H9 (cell line): ENCODE measurements at regions not wholly inside any gene's neighbourhood (a gene's known extent, or its start where the extent isn't known, plus 50 kb on each side); places are given as distances from the start of the nearest gene placed in this dataset.

Source experiments
- DNase-seq: peaks from one replicate; pipeline ENCODE4 v3.0.0-alpha.2; 2017
- H2AFZ ChIP-seq: one replicate; pipeline ENCODE4 v1.6.1; 2013; ENCODE audit warnings: mild to moderate bottlenecking, low read length, control low read depth, moderate library complexity
- H2AK5ac ChIP-seq: 2 replicates; pipeline ENCODE4 v1.6.1; 2013; ENCODE audit warnings: low read length, control low read depth, mixed read lengths; ENCODE audit not compliant: insufficient read length
- H2BK120ac ChIP-seq: one replicate; pipeline ENCODE4 v1.6.1; 2013; ENCODE audit warnings: low read depth, mild to moderate bottlenecking, low read length, control low read depth, inconsistent platforms; ENCODE audit not compliant: poor library complexity, severe bottlenecking
- H2BK12ac ChIP-seq: 2 replicates; pipeline ENCODE4 v1.6.1; 2013; ENCODE audit warnings: low read length, control low read depth, mixed read lengths, low read depth; ENCODE audit not compliant: insufficient read length
- H2BK15ac ChIP-seq: 2 replicates; pipeline ENCODE4 v1.6.1; 2013; ENCODE audit warnings: low read depth, low read length, control low read depth
- H2BK20ac ChIP-seq: one replicate; pipeline ENCODE4 v1.6.1; 2013; ENCODE audit warnings: low read depth, mild to moderate bottlenecking, low read length, control low read depth, inconsistent platforms; ENCODE audit not compliant: poor library complexity, severe bottlenecking
- H2BK5ac ChIP-seq: 2 replicates; pipeline ENCODE4 v1.6.1; 2013; ENCODE audit warnings: low read length, control low read depth, mixed read lengths; ENCODE audit not compliant: insufficient read length
- H3K14ac ChIP-seq: 2 replicates; pipeline ENCODE4 v1.6.1; 2013; ENCODE audit warnings: low read length, control low read depth; ENCODE audit not compliant: insufficient read depth
- H3K18ac ChIP-seq: 2 replicates; pipeline ENCODE4 v1.6.1; 2013; ENCODE audit warnings: low read depth, mild to moderate bottlenecking, mixed read lengths, low read length, control low read depth; ENCODE audit not compliant: insufficient read length
- H3K23ac ChIP-seq: 2 replicates; pipeline ENCODE4 v1.6.1; 2013; ENCODE audit warnings: low read length, control low read depth, mixed read lengths, low read depth; ENCODE audit not compliant: insufficient read length
- H3K23me2 ChIP-seq: 2 replicates; pipeline ENCODE4 v1.6.1; 2013; ENCODE audit warnings: low read depth, mild to moderate bottlenecking, mixed read lengths, low read length, control low read depth; ENCODE audit not compliant: insufficient read length, poor library complexity, severe bottlenecking
- H3K27ac ChIP-seq: 2 replicates; pipeline ENCODE4 v1.5.1; 2013; ENCODE audit warnings: low read length, control low read depth, mixed read lengths, low read depth; ENCODE audit not compliant: insufficient read length
- H3K27me3 ChIP-seq: 2 replicates; pipeline ENCODE4 v1.6.1; 2013; ENCODE audit warnings: low read length, control low read depth, inconsistent platforms; ENCODE audit not compliant: insufficient read depth
- H3K4ac ChIP-seq: 2 replicates; pipeline ENCODE4 v1.6.1; 2013; ENCODE audit warnings: low read depth, mild to moderate bottlenecking, control low read depth, inconsistent platforms, low read length, moderate library complexity
- H3K4me1 ChIP-seq: 2 replicates; pipeline ENCODE4 v1.6.1; 2013; ENCODE audit warnings: low read length, control low read depth, inconsistent platforms; ENCODE audit not compliant: insufficient read depth
- H3K4me2 ChIP-seq: 2 replicates; pipeline ENCODE4 v1.6.1; 2013; ENCODE audit warnings: low read length, control low read depth, mixed read lengths; ENCODE audit not compliant: insufficient read length, insufficient read depth
- H3K56ac ChIP-seq: 2 replicates; pipeline ENCODE4 v1.6.1; 2013; ENCODE audit warnings: low read depth, mild to moderate bottlenecking, mixed read lengths, low read length, control low read depth; ENCODE audit not compliant: insufficient read length
- H3K79me1 ChIP-seq: 2 replicates; pipeline ENCODE4 v1.6.1; 2013; ENCODE audit warnings: low read depth, mild to moderate bottlenecking, moderate library complexity, low read length, control low read depth, inconsistent platforms; ENCODE audit not compliant: insufficient read depth, poor library complexity, severe bottlenecking
- H3K79me2 ChIP-seq: 2 replicates; pipeline ENCODE4 v1.6.1; 2013; ENCODE audit warnings: low read length, control low read depth, inconsistent platforms; ENCODE audit not compliant: insufficient read depth
- H3K9ac ChIP-seq: 2 replicates; pipeline ENCODE4 v1.6.1; 2013; ENCODE audit warnings: low read length, control low read depth, mixed read lengths; ENCODE audit not compliant: insufficient read length; ENCODE audit errors: extremely low read depth
- H3K9me3 ChIP-seq: one replicate; pipeline ENCODE4 v1.6.1; 2013; ENCODE audit warnings: low read depth, low read length, inconsistent platforms; ENCODE audit not compliant: control insufficient read depth
- H3T11ph ChIP-seq: one replicate; pipeline ENCODE4 v1.6.1; 2013; ENCODE audit warnings: mild to moderate bottlenecking, low read length, control low read depth, inconsistent platforms
- H4K20me1 ChIP-seq: one replicate; pipeline ENCODE4 v1.6.1; 2013; ENCODE audit not compliant: control insufficient read depth, insufficient read length, insufficient read depth
- H4K5ac ChIP-seq: 2 replicates; pipeline ENCODE4 v1.6.1; 2013; ENCODE audit warnings: low read depth, mild to moderate bottlenecking, mixed read lengths, low read length, control low read depth; ENCODE audit not compliant: insufficient read length
- H4K8ac ChIP-seq: replicated peaks from 2 replicates; pipeline ENCODE4 v1.6.1; 2013; ENCODE audit warnings: low read length, control low read depth, mixed read lengths, low read depth; ENCODE audit not compliant: insufficient read length
- H4K91ac ChIP-seq: 2 replicates; pipeline ENCODE4 v1.6.1; 2013; ENCODE audit warnings: low read depth, mild to moderate bottlenecking, moderate library complexity, mixed read lengths, low read length, control low read depth; ENCODE audit not compliant: insufficient read length
- H3K27ac Mint-ChIP-seq, 3 experiments: 2 replicates in 2 of 3; 3 replicates in 1 of 3; pipeline ENCODE4 v1.8.0; 2020 to 2021; ENCODE audit warnings: mixed read lengths in 3 of 3, mild to moderate bottlenecking in 1 of 3, moderate library complexity in 1 of 3
- H3K27me3 Mint-ChIP-seq: 2 replicates; pipeline ENCODE4 v1.8.0; 2021; ENCODE audit warnings: low read depth, mild to moderate bottlenecking, moderate library complexity, mixed read lengths
- H3K36me3 Mint-ChIP-seq, 3 experiments: 2 replicates in 2 of 3; 3 replicates in 1 of 3; pipeline ENCODE4 v1.8.0; 2020 to 2021; ENCODE audit warnings: low read depth in 3 of 3, mixed read lengths in 3 of 3; ENCODE audit not compliant: insufficient read depth in 1 of 3
- H3K4me1 Mint-ChIP-seq, 2 experiments: 2 replicates each; pipeline ENCODE4 v1.8.0; 2020; ENCODE audit warnings: mixed read lengths in 2 of 2
- H3K4me3 Mint-ChIP-seq, 2 experiments: 2 replicates in 1 of 2; 3 replicates in 1 of 2; pipeline ENCODE4 v1.8.0; 2020 to 2021; ENCODE audit warnings: mild to moderate bottlenecking in 2 of 2, mixed read lengths in 2 of 2, moderate library complexity in 1 of 2
- H3K9me3 Mint-ChIP-seq, 2 experiments: 2 replicates in 1 of 2; 3 replicates in 1 of 2; pipeline ENCODE4 v1.8.0; 2020; ENCODE audit warnings: mild to moderate bottlenecking in 2 of 2, mixed read lengths in 2 of 2, moderate library complexity in 1 of 2
- CTCF ChIP-seq: fragments of 200-600 bp; sonication (generic); conservative IDR thresholded peaks from 3 replicates; pipeline ENCODE4 v1.8.0; 2021; ENCODE audit warnings: antibody characterized with exemption, mild to moderate bottlenecking
- WGBS: extraction: QIAGEN DNeasy Blood & Tissue Kit; methylation state at CpG from one replicate; pipeline ENCODE4 v1.1.7; 2013; ENCODE audit warnings: missing lambda C conversion rate, low lambda C conversion rate, mixed read lengths; ENCODE audit not compliant: insufficient read length; ENCODE audit errors: extremely low coverage; 5-methylcytosine and 5-hydroxymethylcytosine counted together

GRCh38 chr2:18763338-18763737 is 174.0 kb upstream of the NT5C1B start:
- H2BK15ac ChIP-seq, result no peak overlapping the region
- no peak overlapping the region for H3K4ac ChIP-seq
- no CpG with 5 or more reads among the region's 1 CpG for WGBS
- no peak overlapping the region for H3K4me2 ChIP-seq
- no peak overlapping the region for H3K56ac ChIP-seq
- Mint-ChIP-seq H3K27ac (no peak overlapping the region), H3K9me3 (peaks cover 2 to 3% of the 10 kb centered on the region in 2 experiments; a peak in 1 of 5 replicates), H3K4me1 (no peaks in the 10 kb centered on the region), H3K4me3 (no peak overlapping the region; a peak in 1 of 5 replicates), H3K36me3 (no peaks in the 10 kb centered on the region), H3K27me3 (peaks cover 37% of the 10 kb centered on the region)
- no peak overlapping the region for H2BK12ac ChIP-seq
- H3K4me1 ChIP-seq, result no peaks in the 10 kb centered on the region
- H3K9me3 ChIP-seq, result no peaks in the 10 kb centered on the region
- H3K27ac ChIP-seq, result no peak overlapping the region
- no peaks in the 10 kb centered on the region for H3K23me2 ChIP-seq
- H2BK120ac ChIP-seq, result no peak overlapping the region
- H3K18ac ChIP-seq, result no peak overlapping the region
- no peak overlapping the region for H3K23ac ChIP-seq
- H4K91ac ChIP-seq, result no peak overlapping the region
- H3K79me1 ChIP-seq, result no peaks in the 10 kb centered on the region
- no peak for DNase-seq
- TF ChIP-seq CTCF, result no peak
- H3T11ph ChIP-seq, result no peak overlapping the region
- no peak overlapping the region for H3K14ac ChIP-seq
- no peaks in the 10 kb centered on the region for H4K20me1 ChIP-seq
- no peak overlapping the region for H2AK5ac ChIP-seq
- H3K79me2 ChIP-seq, result no peaks in the 10 kb centered on the region
- H4K5ac ChIP-seq, result no peak overlapping the region
- no peak overlapping the region for H2BK20ac ChIP-seq
- no peak overlapping the region for H3K9ac ChIP-seq
- no peak overlapping the region for H2BK5ac ChIP-seq
- H2AFZ ChIP-seq, result no peak overlapping the region
- no peaks in the 10 kb centered on the region for H3K27me3 ChIP-seq
- H4K8ac ChIP-seq, result no peak overlapping the region
